Upper lobe of left lung (tissue), 6 donors: ENCODE measurements at regions not wholly inside any gene's neighbourhood (a gene's known extent, or its start where the extent isn't known, plus 50 kb on each side); places are given as distances from the start of the nearest gene placed in this dataset.

Source experiments
- ATAC-seq, 2 donors: fragments of 200-7000 bp; cut with Tn5 transposase; one replicate each; pipeline ENCODE4 v1.9.1; 2022; ENCODE audit warnings: mild to moderate bottlenecking in 2 of 2, moderate library complexity in 2 of 2; ENCODE audit not compliant: low FRiP score in 2 of 2
- DNase-seq, 2 donors: peaks; one replicate each; pipeline ENCODE4 v3.0.0-alpha.2; 2019 to 2020
- H3K27ac ChIP-seq, 4 donors: fragments of 200-600 bp; sonication (generic); one replicate each; pipeline ENCODE4 v1.5.1; 2016 to 2019
- H3K27me3 ChIP-seq, 4 donors: fragments of 200-600 bp; sonication (generic); one replicate each; pipeline ENCODE4 v1.5.1; 2017 to 2019
- H3K36me3 ChIP-seq, 4 donors: fragments of 200-600 bp; sonication (generic); one replicate each; pipeline ENCODE4 v1.5.1; 2016 to 2019
- H3K4me1 ChIP-seq, 4 donors: fragments of 200-600 bp; sonication (generic); one replicate each; pipeline ENCODE4 v1.5.1; 2018 to 2019
- H3K4me3 ChIP-seq, 4 donors: fragments of 200-600 bp; sonication (generic); one replicate each; pipeline ENCODE4 v1.5.1; 2017 to 2019; ENCODE audit warnings: mild to moderate bottlenecking in 2 of 4, moderate library complexity in 1 of 4
- H3K9me3 ChIP-seq, 4 donors: fragments of 200-600 bp; sonication (generic); one replicate each; pipeline ENCODE4 v1.5.1; 2018 to 2019
- CTCF ChIP-seq, 6 experiments: fragments of 450-650 bp in 4 of 6; fragments of 200-600 bp in 2 of 6; sonication (generic) in 2 of 6; IDR thresholded peaks; one replicate each; pipeline ENCODE4 v1.5.1; 2016 to 2019; ENCODE audit warnings: antibody characterized with exemption in 6 of 6
- EP300 ChIP-seq, 4 donors: sonication (generic); formaldehyde crosslinking; IDR thresholded peaks; one replicate each; pipeline ENCODE4 v1.5.1; 2017; ENCODE audit warnings: antibody characterized with exemption in 4 of 4, control low read depth in 2 of 4
- POLR2A ChIP-seq, 4 donors: fragments of 450-650 bp; IDR thresholded peaks; one replicate each; pipeline ENCODE4 v1.5.1; 2016 to 2017; ENCODE audit warnings: antibody characterized with exemption in 4 of 4, mild to moderate bottlenecking in 2 of 4
- POLR2AphosphoS5 ChIP-seq, 2 donors: sonication (generic); formaldehyde crosslinking; IDR thresholded peaks; one replicate each; pipeline ENCODE4 v1.5.1; 2017; ENCODE audit warnings: antibody characterized with exemption in 2 of 2
- WGBS, 2 donors: methylation state at CpG; one replicate each; pipeline ENCODE4 v1.1.5; 2017 to 2018; 5-methylcytosine and 5-hydroxymethylcytosine counted together
- donor health status: DM: no; HTN: no; CAD: no; lungs with moderate emphysema.
- donor health status: DM: no; HTN: yes; CAD: no; lungs with severe emphysema.

- H3K9me3 ChIP-seq = no peaks in the 10 kb centered on the region
- DNase-seq (no peak), ATAC-seq (no peak)
- no peaks in the 10 kb centered on the region for H3K36me3 ChIP-seq
- no peaks in the 10 kb centered on the region for H3K4me1 ChIP-seq
- WGBS, 2 donors = 66 to 69% methylated on average over 12 of the region's 12 CpGs
- no peaks in the 10 kb centered on the region for H3K27me3 ChIP-seq
- H3K4me3 ChIP-seq = no peak overlapping the region
- peak overlapping the region in 1 of 4 donors; percentile 26 for H3K27ac ChIP-seq
- TF ChIP-seq POLR2AphosphoS5 (IDR thresholded peaks at IDR 0.05) = no peak
- TF ChIP-seq EP300 (IDR thresholded peaks at IDR 0.05) = no peak
- TF ChIP-seq POLR2A (IDR thresholded peaks at IDR 0.05) = no peak
- no peak for TF ChIP-seq CTCF (IDR thresholded peaks at IDR 0.05)
Measured at GRCh38 chr18:45505497-45506206, 109.6 kb upstream of the SLC14A2 start.

DNA sequence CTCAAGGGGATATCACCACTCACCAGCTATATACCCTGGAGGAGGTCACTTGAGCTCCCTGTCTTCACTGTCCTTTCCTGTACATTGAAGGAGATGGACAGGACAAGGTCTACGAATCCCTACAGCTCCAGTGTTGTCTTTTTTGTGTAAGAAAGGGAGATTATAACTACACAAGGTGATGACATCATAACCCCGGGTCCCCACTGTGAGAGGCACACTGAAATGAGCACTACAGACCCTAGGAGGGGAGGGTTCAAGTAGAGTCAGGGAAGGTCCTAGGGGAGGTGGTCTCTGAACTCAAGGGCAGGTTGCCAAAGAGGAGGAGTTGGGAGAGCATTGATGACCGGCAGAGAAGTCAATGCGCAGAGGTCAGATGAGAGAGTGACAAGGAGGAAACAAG lies 108.3 kb upstream of the SLC14A2 start:
- no peak for TF ChIP-seq CTCF (IDR thresholded peaks at IDR 0.05)
- no peak for TF ChIP-seq POLR2A (IDR thresholded peaks at IDR 0.05)
- TF ChIP-seq POLR2AphosphoS5 (IDR thresholded peaks at IDR 0.05) = no peak
- TF ChIP-seq EP300 (IDR thresholded peaks at IDR 0.05) = no peak
- Histone ChIP-seq H3K27ac (no peak overlapping the region), H3K9me3 (no peaks in the 10 kb centered on the region), H3K27me3 (no peaks in the 10 kb centered on the region), H3K4me1 (no peaks in the 10 kb centered on the region), H3K4me3 (no peak overlapping the region), H3K36me3 (no peaks in the 10 kb centered on the region)
- DNase-seq (no peak), ATAC-seq (no peak)
- 89 to 95% methylated on average over 4 of the region's 4 CpGs for WGBS, 2 donors

- Histone ChIP-seq H3K9me3 (no peaks in the 10 kb centered on the region), H3K4me3 (no peak overlapping the region), H3K27me3 (no peaks in the 10 kb centered on the region), H3K36me3 (no peaks in the 10 kb centered on the region), H3K4me1 (no peaks in the 10 kb centered on the region), H3K27ac (no peak overlapping the region)
- 58 to 59% methylated on average over 4 of the region's 4 CpGs for WGBS, 2 donors
- ATAC-seq (no peak), DNase-seq (no peak)
- TF ChIP-seq POLR2A (IDR thresholded peaks at IDR 0.05) (no peak), CTCF (IDR thresholded peaks at IDR 0.05) (no peak), POLR2AphosphoS5 (IDR thresholded peaks at IDR 0.05) (no peak), EP300 (IDR thresholded peaks at IDR 0.05) (no peak)
Measured at GRCh38 chr18:45509535-45509934, 105.7 kb upstream of the SLC14A2 start.

- Histone ChIP-seq H3K27ac (no peak overlapping the region), H3K9me3 (no peaks in the 10 kb centered on the region), H3K4me1 (no peaks in the 10 kb centered on the region), H3K36me3 (no peaks in the 10 kb centered on the region), H3K4me3 (no peak overlapping the region), H3K27me3 (no peaks in the 10 kb centered on the region)
- DNase-seq (no peak), ATAC-seq (no peak)
- TF ChIP-seq POLR2AphosphoS5 (IDR thresholded peaks at IDR 0.05) = no peak
- TF ChIP-seq EP300 (IDR thresholded peaks at IDR 0.05) = no peak
- no peak for TF ChIP-seq POLR2A (IDR thresholded peaks at IDR 0.05)
- no peak for TF ChIP-seq CTCF (IDR thresholded peaks at IDR 0.05)
- WGBS, 2 donors = 49 to 72% methylated on average over 2 to 3 of the region's 3 CpGs
Measured at GRCh38 chr18:45510656-45511055, 104.6 kb upstream of the SLC14A2 start.

DNA sequence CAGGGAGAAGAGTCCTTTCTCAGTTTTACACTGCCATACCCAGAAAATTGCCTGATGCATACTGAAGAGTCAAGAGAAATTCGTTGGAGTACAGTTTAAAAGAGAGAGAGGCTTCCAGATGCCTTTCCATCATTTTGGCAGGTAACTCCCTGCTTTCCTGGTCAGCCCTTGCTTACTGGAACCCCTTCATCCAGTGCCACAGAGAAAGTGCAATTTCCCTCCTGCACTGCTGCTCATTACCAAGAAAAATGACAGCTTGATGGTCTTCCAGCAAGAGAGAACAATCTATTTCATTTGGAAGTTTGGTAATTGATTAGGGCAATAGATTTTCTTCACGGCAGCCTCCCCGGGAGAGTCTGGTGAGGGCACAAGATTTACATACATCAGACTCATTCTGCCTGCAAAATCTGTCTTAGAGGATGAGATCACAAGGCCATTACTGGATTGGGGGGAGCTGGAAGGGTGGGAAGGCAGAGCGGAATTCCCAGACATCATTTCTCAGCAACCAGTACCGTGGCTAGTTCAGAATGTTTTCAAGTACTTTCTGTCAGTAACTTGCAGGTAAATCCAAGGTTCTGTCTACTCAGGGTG lies 102.8 kb upstream of the SLC14A2 start:
- Histone ChIP-seq H3K9me3 (no peaks in the 10 kb centered on the region), H3K4me3 (no peak overlapping the region), H3K4me1 (peaks cover 0 to 4% (median 0%) of the 10 kb centered on the region in 4 donors), H3K27me3 (no peaks in the 10 kb centered on the region), H3K36me3 (no peaks in the 10 kb centered on the region), H3K27ac (no peak overlapping the region)
- 73 to 84% methylated on average over 5 of the region's 5 CpGs for WGBS, 2 donors
- ATAC-seq (no peak), DNase-seq (no peak)
- TF ChIP-seq EP300 (IDR thresholded peaks at IDR 0.05) (no peak), CTCF (IDR thresholded peaks at IDR 0.05) (no peak), POLR2AphosphoS5 (IDR thresholded peaks at IDR 0.05) (no peak), POLR2A (IDR thresholded peaks at IDR 0.05) (no peak)
